ENCODE measurements at regions not wholly inside any gene's neighbourhood (a gene's known extent, or its start where the extent isn't known, plus 50 kb on each side); places are given as distances from the start of the nearest gene placed in this dataset.

DNA sequence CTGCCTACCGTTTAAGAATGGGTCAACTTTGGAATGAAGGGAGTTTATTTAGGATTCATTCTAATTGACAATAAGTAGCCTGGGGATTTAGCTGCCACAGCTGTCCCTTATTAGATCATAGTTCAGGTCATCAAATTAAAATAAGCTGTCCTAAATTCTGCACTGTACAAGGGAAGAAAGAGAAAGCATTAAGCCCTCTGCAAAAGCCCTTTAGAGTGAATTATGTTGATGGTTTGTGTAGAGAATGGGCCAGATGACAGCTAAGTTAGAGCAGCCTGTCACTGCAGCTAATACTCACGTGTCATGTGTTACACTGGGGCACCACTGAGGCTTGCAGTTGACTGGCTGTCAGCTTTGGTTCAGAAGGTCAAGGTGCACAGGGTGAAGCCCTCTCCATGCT, 737.1 kb upstream of the SLC10A2 start:
- H3K36me3 Mint-ChIP-seq: peaks cover 4% of the 10 kb centered on the region
- peaks cover 61% of the 10 kb centered on the region for H3K4me1 Mint-ChIP-seq
- peaks cover 6% of the 10 kb centered on the region for H3K9me3 Mint-ChIP-seq
- H3K4me3 Mint-ChIP-seq: no peak overlapping the region
- peak overlapping the region; percentile 21 for H3K27ac Mint-ChIP-seq
- TF ChIP-seq, protein P1, sequence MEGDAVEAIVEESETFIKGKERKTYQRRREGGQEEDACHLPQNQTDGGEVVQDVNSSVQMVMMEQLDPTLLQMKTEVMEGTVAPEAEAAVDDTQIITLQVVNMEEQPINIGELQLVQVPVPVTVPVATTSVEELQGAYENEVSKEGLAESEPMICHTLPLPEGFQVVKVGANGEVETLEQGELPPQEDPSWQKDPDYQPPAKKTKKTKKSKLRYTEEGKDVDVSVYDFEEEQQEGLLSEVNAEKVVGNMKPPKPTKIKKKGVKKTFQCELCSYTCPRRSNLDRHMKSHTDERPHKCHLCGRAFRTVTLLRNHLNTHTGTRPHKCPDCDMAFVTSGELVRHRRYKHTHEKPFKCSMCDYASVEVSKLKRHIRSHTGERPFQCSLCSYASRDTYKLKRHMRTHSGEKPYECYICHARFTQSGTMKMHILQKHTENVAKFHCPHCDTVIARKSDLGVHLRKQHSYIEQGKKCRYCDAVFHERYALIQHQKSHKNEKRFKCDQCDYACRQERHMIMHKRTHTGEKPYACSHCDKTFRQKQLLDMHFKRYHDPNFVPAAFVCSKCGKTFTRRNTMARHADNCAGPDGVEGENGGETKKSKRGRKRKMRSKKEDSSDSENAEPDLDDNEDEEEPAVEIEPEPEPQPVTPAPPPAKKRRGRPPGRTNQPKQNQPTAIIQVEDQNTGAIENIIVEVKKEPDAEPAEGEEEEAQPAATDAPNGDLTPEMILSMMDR (IDR thresholded peaks at IDR 0.05; ENCODE audit: unreplicated experiment): no peak
- DNase-seq (ENCODE audit: low spot score in 2 of 2, unreplicated experiment in 2 of 2): no peak
- no peaks in the 10 kb centered on the region for H3K27me3 Mint-ChIP-seq (ENCODE audit: low read depth)

DNA sequence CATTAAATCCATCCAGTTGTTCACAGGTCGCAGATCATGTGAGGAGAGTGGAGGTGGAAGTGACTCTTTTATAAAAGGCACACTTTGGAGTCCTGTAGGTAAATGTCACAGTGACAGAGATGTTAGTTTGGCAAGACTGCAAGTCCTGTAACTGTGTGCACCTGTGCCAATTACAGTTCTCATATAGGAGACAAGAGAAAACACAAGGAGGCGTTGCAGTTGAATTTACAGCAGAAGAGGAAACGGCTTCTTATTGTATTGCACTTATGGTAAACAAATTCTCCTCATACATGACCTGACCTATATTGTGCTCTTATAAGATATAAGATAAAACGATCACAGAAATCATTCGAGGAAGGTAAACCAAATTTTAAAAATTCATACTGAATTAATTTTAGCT, 732.8 kb upstream of the SLC10A2 start:
- H3K27me3 Mint-ChIP-seq (ENCODE audit: low read depth): no peaks in the 10 kb centered on the region
- no peaks in the 10 kb centered on the region for H3K36me3 Mint-ChIP-seq
- TF ChIP-seq, protein P1 (IDR thresholded peaks at IDR 0.05; ENCODE audit: unreplicated experiment): no peak
- no peak overlapping the region for H3K4me3 Mint-ChIP-seq
- H3K27ac Mint-ChIP-seq: peak overlapping the region; percentile 80
- H3K4me1 Mint-ChIP-seq: peaks cover 33% of the 10 kb centered on the region
- no peaks in the 10 kb centered on the region for H3K9me3 Mint-ChIP-seq
- no peak for DNase-seq (ENCODE audit: low spot score in 2 of 2, unreplicated experiment in 2 of 2)

DNA sequence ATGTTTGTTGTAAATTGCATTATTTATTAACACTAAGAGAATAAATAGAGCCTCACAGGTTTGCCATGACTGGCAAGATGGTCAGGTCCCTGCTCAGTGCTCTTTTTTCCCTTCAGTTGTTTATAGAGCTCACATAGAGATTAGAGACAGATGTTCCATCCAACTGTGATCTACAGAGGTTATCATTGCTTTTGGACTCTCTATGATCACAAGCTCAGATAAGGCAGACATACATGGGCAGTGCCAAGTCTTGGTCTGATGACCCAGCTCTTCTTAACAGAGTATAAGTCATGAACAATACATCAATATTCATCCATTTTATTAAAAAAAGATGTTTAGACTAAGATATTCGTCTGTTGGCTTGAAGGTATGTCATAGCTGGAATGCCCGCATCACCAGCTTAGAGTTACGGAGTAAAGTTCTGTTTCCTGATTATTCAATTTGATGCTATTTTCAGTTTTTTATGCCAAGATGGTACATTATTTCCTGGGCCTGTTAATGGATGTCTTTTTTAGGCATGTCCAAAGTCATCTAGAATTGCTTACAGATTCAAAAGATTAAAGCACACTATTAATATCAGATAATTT, 729.8 kb upstream of the SLC10A2 start:
- TF ChIP-seq, protein P1 (IDR thresholded peaks at IDR 0.05; ENCODE audit: unreplicated experiment): no peak
- no peak for DNase-seq (ENCODE audit: low spot score in 2 of 2, unreplicated experiment in 2 of 2)
- Mint-ChIP-seq H3K36me3 (peaks cover 2% of the 10 kb centered on the region), H3K9me3 (peaks cover 25% of the 10 kb centered on the region), H3K4me3 (no peak overlapping the region), H3K27ac (no peak overlapping the region), H3K4me1 (peaks cover 14% of the 10 kb centered on the region), H3K27me3 (ENCODE audit: low read depth) (no peaks in the 10 kb centered on the region)

DNA sequence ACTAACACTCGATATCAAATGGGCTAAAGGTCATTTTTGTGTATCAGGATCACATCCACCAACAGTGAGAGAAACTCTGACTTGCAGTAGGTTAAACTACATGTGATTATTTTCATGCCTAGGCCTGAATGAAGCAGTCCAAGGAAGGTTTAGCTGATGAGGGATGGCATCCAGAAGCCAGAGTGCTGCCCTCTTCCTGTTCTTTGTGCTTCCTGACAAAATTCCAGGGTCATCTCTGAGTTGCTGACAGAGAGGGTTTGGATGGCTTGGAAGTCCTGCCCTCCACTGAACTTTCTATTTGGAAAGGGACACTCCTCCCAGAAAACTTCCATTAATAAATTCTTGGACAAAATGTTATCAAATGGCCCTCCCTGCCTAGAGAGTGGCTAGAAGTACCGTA, 728.3 kb upstream of the SLC10A2 start:
- Mint-ChIP-seq H3K9me3 (peaks cover 25% of the 10 kb centered on the region), H3K4me1 (peaks cover 10% of the 10 kb centered on the region), H3K27me3 (ENCODE audit: low read depth) (no peaks in the 10 kb centered on the region), H3K4me3 (no peak overlapping the region), H3K36me3 (peaks cover 2% of the 10 kb centered on the region), H3K27ac (no peak overlapping the region)
- TF ChIP-seq, protein P1 (IDR thresholded peaks at IDR 0.05; ENCODE audit: unreplicated experiment): no peak
- no peak for DNase-seq (ENCODE audit: low spot score in 2 of 2, unreplicated experiment in 2 of 2)

DNA sequence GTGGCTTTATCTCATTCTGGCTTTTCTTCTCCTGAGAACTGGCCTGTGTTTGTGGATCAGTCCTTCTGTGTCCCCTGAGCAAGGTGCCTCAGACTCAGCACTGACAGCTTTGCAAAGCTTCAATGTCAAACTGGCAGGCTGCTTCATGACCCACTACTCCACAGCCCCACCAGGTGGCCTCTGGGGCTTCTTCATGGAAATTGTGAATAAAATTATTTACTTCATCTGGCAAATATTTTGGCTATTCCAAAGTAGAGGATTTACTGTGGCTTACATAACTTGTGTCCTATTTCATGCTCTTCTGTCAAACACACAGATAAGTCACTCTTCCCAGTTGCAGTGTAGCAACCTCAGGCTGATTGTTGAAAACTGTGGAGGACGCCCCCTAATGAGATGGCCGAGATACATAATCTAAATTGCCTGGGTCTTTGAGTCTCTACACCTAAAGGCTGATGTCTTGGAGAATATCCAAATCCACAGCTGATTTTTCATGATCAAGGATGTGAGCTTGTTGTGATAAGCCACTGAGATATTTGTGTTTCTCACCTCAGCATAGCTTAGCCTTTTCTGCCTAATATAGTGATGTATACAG, 721.9 kb upstream of the SLC10A2 start:
- H3K9me3 Mint-ChIP-seq: peaks cover 36% of the 10 kb centered on the region
- no peaks in the 10 kb centered on the region for H3K27me3 Mint-ChIP-seq (ENCODE audit: low read depth)
- DNase-seq (ENCODE audit: low spot score in 2 of 2, unreplicated experiment in 2 of 2): no peak
- H3K4me1 Mint-ChIP-seq: peaks cover 6% of the 10 kb centered on the region
- H3K36me3 Mint-ChIP-seq: peaks cover 6% of the 10 kb centered on the region
- TF ChIP-seq, protein P1 (IDR thresholded peaks at IDR 0.05; ENCODE audit: unreplicated experiment): no peak
- peak overlapping the region; percentile 60 for H3K27ac Mint-ChIP-seq
- H3K4me3 Mint-ChIP-seq: no peak overlapping the region
